ENCODE measurements at regions not wholly inside any gene's neighbourhood (a gene's known extent, or its start where the extent isn't known, plus 50 kb on each side); places are given as distances from the start of the nearest gene placed in this dataset.
"Not testable (repeated sequence)": the region's sequence is repeated elsewhere in the genome, so short reads cannot be mapped to it uniquely, and the experiment has no call there.

- H3K27me3 ChIP-seq (ENCODE audit: insufficient read depth); H2AFZ ChIP-seq; DNase-seq (ENCODE audit: low spot score); H3F3A ChIP-seq (replicated peaks; ENCODE audit: low read depth); H3K36me3 ChIP-seq (ENCODE audit: insufficient read depth); ATAC-seq; H3K4me3 Mint-ChIP-seq; H4K20me1 ChIP-seq (replicated peaks; ENCODE audit: insufficient read depth); H3K9me3 Mint-ChIP-seq; H3K9me2 ChIP-seq (ENCODE audit: insufficient read depth): not testable (repeated sequence)
- H3K4me3 ChIP-seq: peak overlapping the region; percentile 81
- peak overlapping the region; percentile 80 for H3K4me2 ChIP-seq
- H3K27ac ChIP-seq (ENCODE audit: low read depth): peak overlapping the region; percentile 97
- Mint-ChIP-seq H3K27me3 (ENCODE audit: insufficient read depth, low read depth, poor library complexity) (peaks cover 12% of the 10 kb centered on the region), H3K4me1 (peaks cover 32% of the 10 kb centered on the region), H3K27ac (peak overlapping the region; percentile 95), H3K36me3 (ENCODE audit: low read depth) (peaks cover 28% of the 10 kb centered on the region)
- H3K79me2 ChIP-seq (replicated peaks; ENCODE audit: insufficient read depth): peaks cover 47% of the 10 kb centered on the region
- 0 out of 2 replicates have a peak, but pooled peaks have one; percentile 22 for TF ChIP-seq POLR2AphosphoS5 (IDR thresholded peaks at IDR 0.05; ENCODE audit: low read depth)
- H3K4me1 ChIP-seq (ENCODE audit: insufficient read depth): peaks cover 14% of the 10 kb centered on the region
Observed at GRCh38 chrX:114040661-114041269, 543.1 kb upstream of the HTR2C start.

GRCh38 chrX:114040111-114040510, 543.8 kb upstream of the HTR2C start:
- not testable (repeated sequence) for H3K27me3 ChIP-seq (ENCODE audit: insufficient read depth); H4K20me1 ChIP-seq (replicated peaks; ENCODE audit: insufficient read depth); ATAC-seq; H3K9me3 Mint-ChIP-seq; H3F3A ChIP-seq (replicated peaks; ENCODE audit: low read depth); H2AFZ ChIP-seq; H3K4me3 Mint-ChIP-seq; H3K36me3 ChIP-seq (ENCODE audit: insufficient read depth); H3K9me2 ChIP-seq (ENCODE audit: insufficient read depth)
- peaks cover 14% of the 10 kb centered on the region for H3K4me1 ChIP-seq (ENCODE audit: insufficient read depth)
- H3K36me3 Mint-ChIP-seq (ENCODE audit: low read depth): peaks cover 28% of the 10 kb centered on the region
- H3K27ac ChIP-seq (ENCODE audit: low read depth): peak overlapping the region; percentile 90
- peak; percentile 68 for DNase-seq (ENCODE audit: low spot score)
- peak; percentile 43; the same call in 1 of the 2 replicates for TF ChIP-seq CREB1 (CRISPR knock-in tag; IDR thresholded peaks at IDR 0.05; ENCODE audit: low read depth)
- peak; percentile 53; the same call in 1 of the 2 replicates for TF ChIP-seq POLR2AphosphoS5 (IDR thresholded peaks at IDR 0.05; ENCODE audit: low read depth)
- H3K4me1 Mint-ChIP-seq: peaks cover 32% of the 10 kb centered on the region
- peak overlapping the region; percentile 69 for H3K4me2 ChIP-seq
- H3K27ac Mint-ChIP-seq: peak overlapping the region; percentile 95
- peaks cover 40% of the 10 kb centered on the region for H3K79me2 ChIP-seq (replicated peaks; ENCODE audit: insufficient read depth)
- H3K4me3 ChIP-seq: peak overlapping the region; percentile 81
- H3K27me3 Mint-ChIP-seq (ENCODE audit: insufficient read depth, low read depth, poor library complexity): peaks cover 12% of the 10 kb centered on the region

GRCh38 chrX:114038358-114038757, 545.5 kb upstream of the HTR2C start:
- peaks cover 14% of the 10 kb centered on the region for H3K4me1 ChIP-seq (ENCODE audit: insufficient read depth)
- ATAC-seq (peak; percentile 89), DNase-seq (ENCODE audit: low spot score) (peak; percentile 71)
- H3K9me2 ChIP-seq (ENCODE audit: insufficient read depth): no peaks in the 10 kb centered on the region
- H3F3A ChIP-seq (replicated peaks; ENCODE audit: low read depth): peaks cover 5% of the 10 kb centered on the region; the same call in 1 of the 2 replicates
- no peak overlapping the region for H3K4me3 ChIP-seq
- H3K36me3 Mint-ChIP-seq (ENCODE audit: low read depth): peaks cover 30% of the 10 kb centered on the region
- H3K79me2 ChIP-seq (replicated peaks; ENCODE audit: insufficient read depth): peaks cover 27% of the 10 kb centered on the region
- no peaks in the 10 kb centered on the region for H4K20me1 ChIP-seq (replicated peaks; ENCODE audit: insufficient read depth)
- peaks cover 3% of the 10 kb centered on the region for H3K9me3 Mint-ChIP-seq
- peak overlapping the region; percentile 15; the same call in 2 of the 3 replicates for H3K4me3 Mint-ChIP-seq
- peaks cover 32% of the 10 kb centered on the region for H3K4me1 Mint-ChIP-seq
- no peak overlapping the region for H3K4me2 ChIP-seq
- no peaks in the 10 kb centered on the region for H3K27me3 ChIP-seq (ENCODE audit: insufficient read depth)
- H2AFZ ChIP-seq: no peak overlapping the region
- TF ChIP-seq CTCF (conservative IDR thresholded peaks at IDR 0.05; ENCODE audit: low read depth in 2 of 2): no peak
- TF ChIP-seq REST (IDR thresholded peaks at IDR 0.05; ENCODE audit: unreplicated experiment): no peak
- no peak for TF ChIP-seq ZNF114 (CRISPR knock-in tag; IDR thresholded peaks at IDR 0.05)
- peak; percentile 92 for TF ChIP-seq NANOG (IDR thresholded peaks at IDR 0.05; ENCODE audit: borderline replicate concordance)
- H3K27ac Mint-ChIP-seq: peak overlapping the region; percentile 94
- no peaks in the 10 kb centered on the region for H3K36me3 ChIP-seq (ENCODE audit: insufficient read depth)
- H3K27me3 Mint-ChIP-seq (ENCODE audit: insufficient read depth, low read depth, poor library complexity): peaks cover 12% of the 10 kb centered on the region
- peak overlapping the region; percentile 94 for H3K27ac ChIP-seq (ENCODE audit: low read depth)

All from GM23338 (cell line).